HG03432 (cell line): ENCODE measurements at regions not wholly inside any gene's neighbourhood (a gene's known extent, or its start where the extent isn't known, plus 50 kb on each side); places are given as distances from the start of the nearest gene placed in this dataset.
"Not testable (repeated sequence)": the region's sequence is repeated elsewhere in the genome, so short reads cannot be mapped to it uniquely, and the experiment has no call there.

Experiments
- ATAC-seq: cut with Tn5 transposase; IDR thresholded peaks from one replicate; pipeline ENCODE4 v1.9.1; 2021; ENCODE audit warnings: mild to moderate bottlenecking, moderate library complexity; ENCODE audit not compliant: unreplicated experiment

- ATAC-seq, result no peak
Measured at GRCh38 chr20:7741866-7742265, 198.4 kb downstream of the HAO1 start.

GRCh38 chr20:7742479-7742878, 197.8 kb downstream of the HAO1 start:
- no peak for ATAC-seq

- ATAC-seq, result no peak
Measured at GRCh38 chr20:7744411-7744810, 195.8 kb downstream of the HAO1 start.

- ATAC-seq, result no peak
Measured at GRCh38 chr20:7748624-7749023, 191.6 kb downstream of the HAO1 start.

GRCh38 chr20:7754102-7754501, 186.2 kb downstream of the HAO1 start:
- no peak for ATAC-seq

- no peak for ATAC-seq
Measured at GRCh38 chr20:7758406-7758805, 181.9 kb downstream of the HAO1 start.

- ATAC-seq, result no peak
Measured at GRCh38 chr20:7760247-7761031, 179.8 kb downstream of the HAO1 start.

- peak; percentile 85 for ATAC-seq
Measured at GRCh38 chr20:7765221-7765620, 175.0 kb downstream of the HAO1 start.

- no peak for ATAC-seq
Measured at GRCh38 chr20:7770046-7770445, 170.2 kb downstream of the HAO1 start.

GRCh38 chr20:7770578-7770977, 169.7 kb downstream of the HAO1 start:
- peak; percentile 99 for ATAC-seq

- ATAC-seq, result no peak
Measured at GRCh38 chr20:7772371-7772770, 167.9 kb downstream of the HAO1 start.

GRCh38 chr20:7773511-7773910, 166.7 kb downstream of the HAO1 start:
- no peak for ATAC-seq

- ATAC-seq, result no peak
Measured at GRCh38 chr20:7775072-7775471, 165.2 kb downstream of the HAO1 start.

- ATAC-seq, result no peak
Measured at GRCh38 chr20:7776148-7776547, 164.1 kb downstream of the HAO1 start.

GRCh38 chr20:7790189-7790588, 150.1 kb downstream of the HAO1 start:
- ATAC-seq, result no peak

GRCh38 chr20:7792150-7792869, 147.9 kb downstream of the HAO1 start:
- ATAC-seq, result no peak

- ATAC-seq, result no peak
Measured at GRCh38 chr20:7798176-7798575, 142.1 kb downstream of the HAO1 start.

GRCh38 chr20:7799862-7800261, 140.4 kb downstream of the HAO1 start:
- ATAC-seq, result no peak

- ATAC-seq, result not testable (repeated sequence)
Measured at GRCh38 chr20:7803411-7804151, 136.7 kb downstream of the HAO1 start.

- ATAC-seq, result no peak
Measured at GRCh38 chr20:7806831-7807230, 133.4 kb downstream of the HAO1 start.

- no peak for ATAC-seq
Measured at GRCh38 chr20:7817286-7817685, 123.0 kb downstream of the HAO1 start.

GRCh38 chr20:7818477-7818876, 121.8 kb downstream of the HAO1 start:
- ATAC-seq, result no peak
